GM21447 (cell line): ENCODE measurements at regions not wholly inside any gene's neighbourhood (a gene's known extent, or its start where the extent isn't known, plus 50 kb on each side); places are given as distances from the start of the nearest gene placed in this dataset.

Source experiments
- ATAC-seq: cut with Tn5 transposase; IDR thresholded peaks from one replicate; pipeline ENCODE4 v1.9.1; 2021; ENCODE audit not compliant: unreplicated experiment

- no peak for ATAC-seq
Observed at GRCh38 chr20:48166082-48166835, 381.0 kb upstream of the SULF2 start.

GRCh38 chr20:48165401-48165685 is 380.1 kb upstream of the SULF2 start:
- no peak for ATAC-seq

- ATAC-seq, result no peak
Observed at GRCh38 chr20:48164566-48165400, 379.5 kb upstream of the SULF2 start.

- ATAC-seq, result no peak
Observed at GRCh38 chr20:48164034-48164433, 378.8 kb upstream of the SULF2 start.

GRCh38 chr20:48163505-48163904 is 378.2 kb upstream of the SULF2 start:
- ATAC-seq, result no peak

GRCh38 chr20:48162621-48163020 is 377.3 kb upstream of the SULF2 start:
- no peak for ATAC-seq

- no peak for ATAC-seq
Observed at GRCh38 chr20:48159145-48160008, 374.1 kb upstream of the SULF2 start.

GRCh38 chr20:48158014-48158413 is 372.7 kb upstream of the SULF2 start:
- no peak for ATAC-seq

GRCh38 chr20:48156951-48157700 is 371.8 kb upstream of the SULF2 start:
- ATAC-seq, result no peak

GRCh38 chr20:48156521-48156920 is 371.2 kb upstream of the SULF2 start:
- no peak for ATAC-seq

GRCh38 chr20:48155268-48155667 is 370.0 kb upstream of the SULF2 start:
- ATAC-seq, result no peak

- no peak for ATAC-seq
Observed at GRCh38 chr20:48154040-48154765, 368.9 kb upstream of the SULF2 start.

GRCh38 chr20:48153523-48153922 is 368.2 kb upstream of the SULF2 start:
- ATAC-seq, result no peak

- no peak for ATAC-seq
Observed at GRCh38 chr20:48153103-48153502, 367.8 kb upstream of the SULF2 start.

- ATAC-seq, result no peak
Observed at GRCh38 chr20:48150568-48150967, 365.3 kb upstream of the SULF2 start.

- ATAC-seq, result no peak
Observed at GRCh38 chr20:48149902-48150301, 364.6 kb upstream of the SULF2 start.

GRCh38 chr20:48148916-48149672 is 363.8 kb upstream of the SULF2 start:
- no peak for ATAC-seq

- ATAC-seq, result no peak
Observed at GRCh38 chr20:48148020-48148419, 362.7 kb upstream of the SULF2 start.

- ATAC-seq, result no peak
Observed at GRCh38 chr20:48147311-48147710, 362.0 kb upstream of the SULF2 start.
